Heart left ventricle (tissue), 16 donors: ENCODE measurements at regions not wholly inside any gene's neighbourhood (a gene's known extent, or its start where the extent isn't known, plus 50 kb on each side); places are given as distances from the start of the nearest gene placed in this dataset.
A peak's percentile ranks its signal among the peaks of the same experiment; 100 is the strongest.

Experiments used
- ATAC-seq, 4 donors: fragments of 200-7000 bp; cut with Tn5 transposase; one replicate each; pipeline ENCODE4 v1.9.1; 2020 to 2022; ENCODE audit warnings: moderate library complexity in 4 of 4, mild to moderate bottlenecking in 3 of 4, moderate number of reproducible peaks in 1 of 4
- DNase-seq, 5 donors: peaks; one replicate each; pipeline ENCODE4 v3.0.0-alpha.2; 2020
- H3K27ac ChIP-seq, 12 donors: fragments of 200-600 bp; sonication (generic) in 4 of 12; one replicate each; pipeline versions ENCODE4 v1.5.0 to v1.8.0; 2016 to 2022; ENCODE audit warnings: mild to moderate bottlenecking in 2 of 12
- H3K27me3 ChIP-seq, 9 donors: fragments of 200-600 bp; sonication (generic) in 2 of 9; one replicate each; pipeline versions ENCODE4 v1.5.1 to v1.8.0; 2016 to 2022; ENCODE audit warnings: mild to moderate bottlenecking in 3 of 9
- H3K36me3 ChIP-seq, 9 donors: fragments of 200-600 bp; sonication (generic) in 2 of 9; one replicate each; pipeline versions ENCODE4 v1.5.0 to v1.8.0; 2018 to 2022; ENCODE audit warnings: mild to moderate bottlenecking in 2 of 9
- H3K4me1 ChIP-seq, 12 donors: fragments of 200-600 bp; sonication (generic) in 4 of 12; one replicate each; pipeline versions ENCODE4 v1.5.0 to v1.8.0; 2016 to 2022; ENCODE audit warnings: mild to moderate bottlenecking in 3 of 12
- H3K4me3 ChIP-seq, 12 donors: fragments of 200-600 bp; sonication (generic) in 4 of 12; one replicate each; pipeline versions ENCODE4 v1.5.0 to v1.8.0; 2017 to 2022; ENCODE audit warnings: mild to moderate bottlenecking in 9 of 12, moderate library complexity in 4 of 12
- H3K9me3 ChIP-seq, 12 donors: fragments of 200-600 bp; sonication (generic) in 4 of 12; one replicate each; pipeline versions ENCODE4 v1.5.0 to v1.8.0; 2016 to 2022; ENCODE audit warnings: mild to moderate bottlenecking in 1 of 12
- POLR2A ChIP-seq, 2 donors: fragments of 450-650 bp; IDR thresholded peaks; one replicate each; pipeline ENCODE4 v1.6.1; 2017; ENCODE audit warnings: antibody characterized with exemption in 2 of 2, mild to moderate bottlenecking in 2 of 2, moderate library complexity in 2 of 2
- WGBS, 4 donors: extraction: QIAGEN DNeasy Blood & Tissue Kit in 2 of 4; methylation state at CpG; one replicate each; pipeline versions ENCODE4 v1.1.5 to v1.1.7; 2013 to 2018; 5-methylcytosine and 5-hydroxymethylcytosine counted together
- intact Hi-C, 10 donors: fragments of 100-400 bp; cut with DNase I; formaldehyde crosslinking; loops; one replicate each; pipeline versions ENCODE4 v1.11.1 to v1.14.2; 2022
- TF ChIP-seq, protein P1 (sequence below), 12 donors: fragments of 200-600 bp; sonication (generic) in 4 of 12; IDR thresholded peaks; one replicate each; pipeline versions ENCODE4 v1.5.0 to v1.8.0; 2018 to 2022; ENCODE audit warnings: antibody characterized with exemption in 12 of 12, mild to moderate bottlenecking in 5 of 12
- donor health status: ischemic (EF 13 %, LVEDD 7.1; RV severe dilation, severe dysfunction).
- donor health status: healthy with polysubstance abuse.
- donor health status: DM: no; HTN: yes; CAD: no.
- donor health status: DM: no; HTN: no; CAD: no.
- donor health status: ischemic (EF 25% LVEDD 6.9; RV normal size, moderate dysfunction).
- donor health status: ischemic (EF 25% LVEDD 5.7; RV mildly dilated, moderate dysfunction).
- donor health status: healthy.
- donor health status: DM: yes; HTN: yes; CAD: no.
- donor health status: ischemic (EF 35%, LVEDD 5.7; RV mildly dilated, moderate dysfunction).
- donor health status: nonischemic (EF 11% LVEDD 7.7; RV severe dilation, severe dysfunction).
- donor health status: DM: yes; HTN: yes; CAD: no.
- donor health status: PGD.
- donor health status: ischemic (EF 29% LVEDD 5.4; RV normal size, mild dysfunction).
- donor health status: nonischemic (EF 23%, LVEDD 6.1; RV moderate dilation, normal function).

DNA sequence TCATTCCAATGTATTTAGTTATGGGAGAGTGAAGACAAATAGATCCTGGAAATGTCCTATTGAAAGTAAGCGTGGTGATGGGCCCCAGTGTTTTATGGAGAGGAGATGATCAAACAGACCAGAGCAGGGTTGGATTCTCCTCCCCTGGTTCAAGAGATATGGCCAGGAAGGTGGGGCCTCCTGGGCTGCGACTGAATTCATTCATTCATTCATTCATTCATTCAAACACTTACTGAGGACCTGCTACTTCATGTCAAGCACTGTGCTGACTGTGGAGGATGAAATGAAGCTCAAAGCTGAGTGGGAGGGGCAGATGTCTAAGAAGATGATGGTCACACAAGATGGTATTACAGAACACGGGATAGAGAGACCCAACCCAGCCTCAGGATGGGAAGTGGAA, 71.5 kb upstream of the TNR start:
- H3K4me3 ChIP-seq: no peak overlapping the region
- ATAC-seq: no peak
- DNase-seq: no peak
- peaks cover 0 to 5% (median 0%) of the 10 kb centered on the region in 12 donors for H3K9me3 ChIP-seq
- no peak for TF ChIP-seq POLR2A (IDR thresholded peaks at IDR 0.05)
- TF ChIP-seq, protein P1, sequence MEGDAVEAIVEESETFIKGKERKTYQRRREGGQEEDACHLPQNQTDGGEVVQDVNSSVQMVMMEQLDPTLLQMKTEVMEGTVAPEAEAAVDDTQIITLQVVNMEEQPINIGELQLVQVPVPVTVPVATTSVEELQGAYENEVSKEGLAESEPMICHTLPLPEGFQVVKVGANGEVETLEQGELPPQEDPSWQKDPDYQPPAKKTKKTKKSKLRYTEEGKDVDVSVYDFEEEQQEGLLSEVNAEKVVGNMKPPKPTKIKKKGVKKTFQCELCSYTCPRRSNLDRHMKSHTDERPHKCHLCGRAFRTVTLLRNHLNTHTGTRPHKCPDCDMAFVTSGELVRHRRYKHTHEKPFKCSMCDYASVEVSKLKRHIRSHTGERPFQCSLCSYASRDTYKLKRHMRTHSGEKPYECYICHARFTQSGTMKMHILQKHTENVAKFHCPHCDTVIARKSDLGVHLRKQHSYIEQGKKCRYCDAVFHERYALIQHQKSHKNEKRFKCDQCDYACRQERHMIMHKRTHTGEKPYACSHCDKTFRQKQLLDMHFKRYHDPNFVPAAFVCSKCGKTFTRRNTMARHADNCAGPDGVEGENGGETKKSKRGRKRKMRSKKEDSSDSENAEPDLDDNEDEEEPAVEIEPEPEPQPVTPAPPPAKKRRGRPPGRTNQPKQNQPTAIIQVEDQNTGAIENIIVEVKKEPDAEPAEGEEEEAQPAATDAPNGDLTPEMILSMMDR (IDR thresholded peaks at IDR 0.05): no peak
- H3K36me3 ChIP-seq: no peaks in the 10 kb centered on the region
- H3K27me3 ChIP-seq: no peaks in the 10 kb centered on the region
- 35 to 53% (median 40%) methylated on average over 3 of the region's 3 CpGs for WGBS, 4 donors
- intact Hi-C loops: no loop called here
- H3K27ac ChIP-seq: no peak overlapping the region
- no peaks in the 10 kb centered on the region for H3K4me1 ChIP-seq

DNA sequence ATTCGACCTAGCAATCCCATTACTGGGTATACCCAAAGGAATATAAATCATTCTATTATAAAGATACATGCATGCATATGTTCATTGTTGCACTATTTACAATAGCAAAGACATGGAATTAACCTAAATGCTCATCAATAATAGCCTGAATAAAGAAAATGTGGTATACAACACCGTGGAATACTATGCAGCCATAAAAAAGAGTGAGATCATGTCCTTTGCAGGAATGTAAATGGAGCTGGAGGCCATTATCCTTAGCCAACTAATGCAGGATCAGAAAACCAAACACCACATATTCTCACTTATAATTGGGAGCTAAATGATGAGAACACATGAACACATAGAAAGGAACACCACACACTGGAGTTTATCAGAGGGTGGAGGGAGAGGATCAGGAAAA, 69.5 kb upstream of the TNR start:
- WGBS, 4 donors: 77 to 80% (median 79%) methylated on average over 2 of the region's 2 CpGs
- TF ChIP-seq, protein P1 (IDR thresholded peaks at IDR 0.05): no peak
- no peak for TF ChIP-seq POLR2A (IDR thresholded peaks at IDR 0.05)

DNA sequence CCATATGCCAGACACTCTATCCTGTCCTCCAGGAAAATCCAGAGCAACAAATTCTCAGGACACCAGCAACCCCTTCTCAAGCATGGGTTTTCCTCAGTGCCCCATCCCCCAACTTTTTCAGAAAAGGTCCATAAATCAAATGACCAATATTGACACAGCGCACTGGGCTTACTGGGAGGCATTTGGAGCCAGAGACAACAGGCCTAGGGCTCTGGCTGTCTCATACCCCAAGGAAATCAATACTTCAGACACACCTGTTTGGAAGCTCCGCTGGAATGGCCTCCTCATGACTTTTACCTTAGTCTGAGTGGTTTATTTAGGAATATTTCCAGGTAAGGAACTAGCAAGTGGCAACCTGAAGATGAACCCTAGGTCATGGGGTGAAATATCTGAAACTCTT, 66.9 kb upstream of the TNR start:
- ATAC-seq (no peak), DNase-seq (no peak)
- TF ChIP-seq, protein P1 (IDR thresholded peaks at IDR 0.05): no peak
- no peak for TF ChIP-seq POLR2A (IDR thresholded peaks at IDR 0.05)
- no peak overlapping the region for H3K4me3 ChIP-seq
- no peaks in the 10 kb centered on the region for H3K36me3 ChIP-seq
- H3K9me3 ChIP-seq: peaks cover 0 to 5% (median 0%) of the 10 kb centered on the region in 12 donors
- intact Hi-C loops: no loop called here
- no peaks in the 10 kb centered on the region for H3K27me3 ChIP-seq
- H3K27ac ChIP-seq: no peak overlapping the region
- H3K4me1 ChIP-seq: no peaks in the 10 kb centered on the region
- 86 to 100% (median 92%) methylated on average over 2 of the region's 2 CpGs for WGBS, 4 donors

More for the DNA sequence above, 69.5 kb upstream of the TNR start:
- Histone ChIP-seq H3K27me3 (no peaks in the 10 kb centered on the region), H3K4me3 (no peak overlapping the region), H3K36me3 (no peaks in the 10 kb centered on the region), H3K27ac (no peak overlapping the region), H3K4me1 (no peaks in the 10 kb centered on the region), H3K9me3 (peaks cover 0 to 5% (median 0%) of the 10 kb centered on the region in 12 donors)
- ATAC-seq (no peak), DNase-seq (no peak)
- intact Hi-C loops: no loop called here

DNA sequence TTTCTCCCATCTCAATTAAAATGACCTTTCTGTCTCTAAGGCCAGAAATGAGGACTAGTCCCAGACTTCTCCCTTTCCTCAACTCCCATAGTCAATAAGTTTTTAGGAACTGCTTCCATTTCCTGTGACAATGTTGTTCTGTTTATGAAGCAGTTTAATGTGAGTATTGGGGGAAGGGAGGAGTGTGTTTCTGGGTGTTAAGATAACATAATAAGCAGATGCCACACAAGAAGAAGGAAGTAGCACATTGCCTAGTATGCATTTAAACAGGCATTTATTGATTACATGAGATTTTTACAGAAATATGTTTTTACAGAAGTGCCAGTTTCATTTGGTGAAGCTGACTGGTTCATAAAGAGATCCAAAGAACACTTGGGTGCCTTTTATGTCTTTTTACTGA, 65.6 kb upstream of the TNR start:
- Histone ChIP-seq H3K9me3 (peaks cover 0 to 5% (median 0%) of the 10 kb centered on the region in 12 donors), H3K4me1 (peaks cover 0 to 12% (median 0%) of the 10 kb centered on the region in 12 donors), H3K36me3 (no peaks in the 10 kb centered on the region), H3K27ac (no peak overlapping the region), H3K27me3 (no peaks in the 10 kb centered on the region), H3K4me3 (no peak overlapping the region)
- peak in 1 of 4 donors; percentile 49 for ATAC-seq
- no peak for TF ChIP-seq POLR2A (IDR thresholded peaks at IDR 0.05)
- TF ChIP-seq, protein P1 (IDR thresholded peaks at IDR 0.05): no peak
- intact Hi-C loops: no loop called here
- DNase-seq: no peak
